GM12878 (cell line): ENCODE measurements at regions not wholly inside any gene's neighbourhood (a gene's known extent, or its start where the extent isn't known, plus 50 kb on each side); places are given as distances from the start of the nearest gene placed in this dataset.

ENCODE experiments used
- ATAC-seq: fragments of 200-7000 bp; cut with Tn5 transposase; 3 replicates; pipeline ENCODE4 v1.9.1; 2020; ENCODE audit warnings: mild to moderate bottlenecking, moderate library complexity
- BruUV-seq: library from RNA; stranded (reverse); fragments of 400-500 nt; replicated peaks from 2 replicates; lab custom pipeline; 2021; lab: Mats Ljungman, UMichigan
- CTCF ChIA-PET: fragments of 300-600 bp; sonication (Branson Sonifier 250); formaldehyde crosslinking; extraction: SDS; loops from one replicate; lab custom pipeline; 2021; ENCODE audit warnings: inconsistent platforms; lab: Yijun Ruan, JAX
- POLR2A ChIA-PET: fragments of 350-600 bp; formaldehyde crosslinking; extraction: SDS; loops from one replicate; lab custom pipeline; 2021; ENCODE audit warnings: inconsistent platforms; lab: Charles Lee
- RAD21 ChIA-PET: fragments of 300-600 bp; sonication (Branson Sonifier 250); formaldehyde crosslinking; loops from one replicate; lab custom pipeline; 2023; ENCODE audit warnings: antibody characterized with exemption; ENCODE audit not compliant: unreplicated experiment; lab: Charles Lee
- SMC1A ChIA-PET: fragments of 300-600 bp; sonication (Branson Sonifier 250); formaldehyde crosslinking; loops from one replicate; lab custom pipeline; 2023; ENCODE audit not compliant: unreplicated experiment, uncharacterized antibody; lab: Charles Lee
- DNase-seq: peaks from one replicate; pipeline ENCODE4 v3.0.0-alpha.2; 2011; ENCODE audit warnings: low read depth, low spot score
- FAIRE-seq: peaks from 3 replicates; lab custom pipeline; 2011; peaks lifted over from hg19 to GRCh38; lab: Jason Lieb, UNC
- H2AFZ ChIP-seq: 2 replicates; pipeline ENCODE4 v1.6.0; 2011; ENCODE audit warnings: low read depth, low read length, control low read depth; ENCODE audit not compliant: control insufficient read depth
- H3K27ac ChIP-seq: 2 replicates; pipeline ENCODE4 v1.5.1; 2011; ENCODE audit warnings: control low read depth; ENCODE audit not compliant: control insufficient read depth, insufficient read depth
- H3K27me3 ChIP-seq, 2 experiments: replicated peaks in 1 of 2; 2 replicates each; pipeline versions ENCODE4 v1.6.0 to v1.6.1; 2011; ENCODE audit warnings: low read length in 1 of 2; ENCODE audit not compliant: control insufficient read depth in 2 of 2, insufficient read depth in 2 of 2
- H3K36me3 ChIP-seq, 2 experiments: 2 replicates each; pipeline ENCODE4 v1.5.1; 2011; ENCODE audit warnings: low read length in 1 of 2; ENCODE audit not compliant: control insufficient read depth in 2 of 2, insufficient read depth in 2 of 2
- H3K4me1 ChIP-seq: 2 replicates; pipeline ENCODE4 v1.6.1; 2011; ENCODE audit warnings: mild to moderate bottlenecking, low read length, moderate library complexity, mixed read lengths; ENCODE audit not compliant: control insufficient read depth, insufficient read depth
- H3K4me2 ChIP-seq: 2 replicates; pipeline ENCODE4 v1.6.0; 2011; ENCODE audit warnings: control low read depth; ENCODE audit not compliant: control insufficient read depth, insufficient read depth
- H3K4me3 ChIP-seq: fragments of 200-600 bp; sonication (generic); 2 replicates; pipeline ENCODE4 v1.5.1; 2016
- H3K79me2 ChIP-seq: 2 replicates; pipeline ENCODE4 v1.6.0; 2011; ENCODE audit warnings: low read length; ENCODE audit not compliant: control insufficient read depth, insufficient read depth
- H3K9ac ChIP-seq: 2 replicates; pipeline ENCODE4 v1.8.0; 2011; ENCODE audit warnings: low read length, control low read depth, mixed read lengths; ENCODE audit not compliant: control insufficient read depth, insufficient read depth
- H3K9me3 ChIP-seq: replicated peaks from 3 replicates; pipeline ENCODE4 v1.5.1; 2011; ENCODE audit warnings: mild to moderate bottlenecking, low read length; ENCODE audit not compliant: control insufficient read depth, insufficient read depth
- H4K20me1 ChIP-seq: 2 replicates; pipeline ENCODE4 v1.6.0; 2011; ENCODE audit not compliant: control insufficient read depth, insufficient read depth
- ATF7 ChIP-seq: fragments of 450-650 bp; IDR thresholded peaks from 2 replicates; pipeline ENCODE4 v1.6.1; 2016; ENCODE audit warnings: low read depth, mild to moderate bottlenecking
- CHD4 ChIP-seq: fragments of 200-600 bp; sonication (generic); IDR thresholded peaks from 2 replicates; pipeline ENCODE4 v1.6.1; 2016; ENCODE audit warnings: mild to moderate bottlenecking
- E4F1 ChIP-seq: fragments of 450-650 bp; IDR thresholded peaks from 2 replicates; pipeline ENCODE4 v1.6.1; 2018; ENCODE audit warnings: borderline replicate concordance, mild to moderate bottlenecking; ENCODE audit not compliant: partially characterized antibody
- NFIC ChIP-seq: IDR thresholded peaks from 2 replicates; pipeline ENCODE4 v1.6.1; 2012; ENCODE audit warnings: low read depth, mild to moderate bottlenecking, inconsistent platforms, low read length, moderate library complexity
- NR2C1 ChIP-seq: fragments of 450-650 bp; IDR thresholded peaks from 2 replicates; pipeline ENCODE4 v1.6.1; 2017; ENCODE audit warnings: antibody characterized with exemption, mild to moderate bottlenecking, moderate library complexity
- STAT1 ChIP-seq: fragments of 450-650 bp; conservative IDR thresholded peaks from 2 replicates; pipeline ENCODE4 v1.6.1; 2014; ENCODE audit warnings: antibody characterized with exemption, mild to moderate bottlenecking
- WGBS: methylation state at CpG from one replicate; pipeline ENCODE4 v1.1.6; 2016; ENCODE audit warnings: low lambda C conversion rate; ENCODE audit not compliant: insufficient replicate concordance, insufficient coverage; ENCODE audit errors: missing lambda C conversion rate; 5-methylcytosine and 5-hydroxymethylcytosine counted together
- in situ Hi-C: fragments of 300-500 bp; cut with MboI; formaldehyde crosslinking; loops from 9 replicates; pipeline ENCODE4 v1.14.3; 2018; ENCODE audit warnings: mixed read lengths
- intact Hi-C: fragments of 100-400 bp; cut with micrococcal nuclease; formaldehyde crosslinking; loops from one replicate; pipeline ENCODE4 v1.14.2; 2022; ENCODE audit not compliant: unreplicated experiment

GRCh38 chr11:70863993-70864392, 388.4 kb downstream of the SHANK2 start:
- WGBS = 9% methylated on average over 4 of the region's 4 CpGs
- Histone ChIP-seq H3K27ac (no peak overlapping the region), H4K20me1 (no peaks in the 10 kb centered on the region), H3K4me3 (no peak overlapping the region), H3K79me2 (no peaks in the 10 kb centered on the region), H3K27me3 (no peaks in the 10 kb centered on the region), H3K4me2 (no peak overlapping the region), H3K36me3 (no peaks in the 10 kb centered on the region), H2AFZ (no peak overlapping the region), H3K9ac (no peak overlapping the region), H3K4me1 (no peaks in the 10 kb centered on the region), H3K9me3 (no peaks in the 10 kb centered on the region)
- RAD21 ChIA-PET = no interaction called here
- no peak for ATAC-seq
- TF ChIP-seq CHD4 = no peak
- CTCF ChIA-PET = no interaction called here
- DNase-seq = no peak
- POLR2A ChIA-PET = no interaction called here
- no TSS peak for BruUV-seq
- SMC1A ChIA-PET = no interaction called here
- intact Hi-C loops (no loop called here), in situ Hi-C loops (no loop called here)
- FAIRE-seq = no peak

- H3K4me1 ChIP-seq = no peaks in the 10 kb centered on the region
- POLR2A ChIA-PET = no interaction called here
- no peaks in the 10 kb centered on the region for H4K20me1 ChIP-seq
- no peaks in the 10 kb centered on the region for H3K9me3 ChIP-seq
- H3K27me3 ChIP-seq = no peaks in the 10 kb centered on the region
- H3K4me2 ChIP-seq = no peak overlapping the region
- WGBS = 71% methylated on average over 10 of the region's 10 CpGs
- H3K36me3 ChIP-seq = no peaks in the 10 kb centered on the region
- in situ Hi-C loops (no loop called here), intact Hi-C loops (no loop called here)
- H3K27ac ChIP-seq = no peak overlapping the region
- H3K9ac ChIP-seq = no peak overlapping the region
- no peak overlapping the region for H2AFZ ChIP-seq
- BruUV-seq = no TSS peak
- SMC1A ChIA-PET = no interaction called here
- FAIRE-seq = no peak
- CTCF ChIA-PET = no interaction called here
- DNase-seq = no peak
- RAD21 ChIA-PET = no interaction called here
- no peak overlapping the region for H3K4me3 ChIP-seq
- no peaks in the 10 kb centered on the region for H3K79me2 ChIP-seq
- TF ChIP-seq E4F1 = no peak
- TF ChIP-seq NFIC = no peak
- TF ChIP-seq ATF7 = no peak
- no peak for TF ChIP-seq STAT1
- TF ChIP-seq NR2C1 = no peak
- no peak for ATAC-seq
Observed at GRCh38 chr11:70865356-70865755, 387.0 kb downstream of the SHANK2 start.
